ENCODE measurements at regions not wholly inside any gene's neighbourhood (a gene's known extent, or its start where the extent isn't known, plus 50 kb on each side); places are given as distances from the start of the nearest gene placed in this dataset.

GRCh38 chr1:114249691-114250090 lies 96.0 kb upstream of the SYT6 start:
- TF ChIP-seq CTCF (IDR thresholded peaks at IDR 0.05) (no peak), POLR2A (IDR thresholded peaks at IDR 0.05) (no peak), POLR2AphosphoS5 (IDR thresholded peaks at IDR 0.05) (no peak)

All from stomach (tissue), 4 donors.